Upper lobe of right lung (tissue), 1 donor: ENCODE measurements at regions not wholly inside any gene's neighbourhood (a gene's known extent, or its start where the extent isn't known, plus 50 kb on each side); places are given as distances from the start of the nearest gene placed in this dataset.

ENCODE experiments used
- ATAC-seq: fragments of 200-7000 bp; cut with Tn5 transposase; one replicate; pipeline ENCODE4 v1.9.1; 2020; ENCODE audit warnings: mild to moderate bottlenecking, moderate library complexity
- DNase-seq: peaks from one replicate; pipeline ENCODE4 v3.0.0-alpha.2; 2020
- H3K27ac ChIP-seq: fragments of 200-600 bp; one replicate; pipeline ENCODE4 v1.8.0; 2022
- H3K27me3 ChIP-seq: fragments of 200-600 bp; one replicate; pipeline ENCODE4 v1.8.0; 2022; ENCODE audit warnings: mild to moderate bottlenecking
- H3K36me3 ChIP-seq: fragments of 200-600 bp; one replicate; pipeline ENCODE4 v1.8.0; 2022
- H3K4me1 ChIP-seq: fragments of 200-600 bp; one replicate; pipeline ENCODE4 v1.8.0; 2022
- H3K4me3 ChIP-seq: fragments of 200-600 bp; one replicate; pipeline ENCODE4 v1.8.0; 2022; ENCODE audit warnings: mild to moderate bottlenecking
- H3K9me3 ChIP-seq: fragments of 200-600 bp; one replicate; pipeline ENCODE4 v1.8.0; 2022
- CTCF ChIP-seq: fragments of 200-600 bp; IDR thresholded peaks from one replicate; pipeline ENCODE4 v1.8.0; 2022; ENCODE audit warnings: antibody characterized with exemption
- intact Hi-C: fragments of 100-400 bp; cut with DNase I; formaldehyde crosslinking; loops from one replicate; pipeline ENCODE4 v1.11.0; 2022
- donor health status: DM: no; HTN: yes; CAD: no; lungs with severe emphysema.

DNA sequence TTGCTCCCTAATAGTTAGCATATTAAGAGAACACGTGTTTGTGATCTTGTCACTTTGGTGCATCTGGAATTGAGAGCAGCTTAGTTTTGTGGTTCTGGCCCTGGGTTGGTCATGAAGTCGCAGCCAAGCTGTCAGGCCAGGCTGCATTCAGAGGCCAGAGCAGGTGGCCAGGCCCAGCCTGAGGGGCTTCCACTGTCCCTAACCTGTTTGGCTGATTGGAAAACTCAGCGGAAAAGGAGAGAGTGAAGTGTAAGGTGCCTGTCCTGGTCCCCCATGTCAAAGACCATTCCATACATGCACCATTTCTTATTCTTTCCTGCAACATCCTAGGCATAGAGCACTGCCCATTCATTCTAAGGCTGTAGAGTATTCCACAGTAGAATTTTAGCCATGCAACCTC is 111.5 kb upstream of the IGLL5 start:
- Histone ChIP-seq H3K4me1 (no peaks in the 10 kb centered on the region), H3K27me3 (peaks cover 5% of the 10 kb centered on the region), H3K27ac (no peak overlapping the region), H3K4me3 (no peak overlapping the region), H3K9me3 (no peaks in the 10 kb centered on the region), H3K36me3 (no peaks in the 10 kb centered on the region)
- DNase-seq (no peak), ATAC-seq (no peak)
- intact Hi-C loops: no loop called here
- no peak for TF ChIP-seq CTCF

- Histone ChIP-seq H3K9me3 (no peaks in the 10 kb centered on the region), H3K4me3 (no peak overlapping the region), H3K36me3 (no peaks in the 10 kb centered on the region), H3K27ac (no peak overlapping the region), H3K4me1 (no peaks in the 10 kb centered on the region), H3K27me3 (peaks cover 9% of the 10 kb centered on the region)
- ATAC-seq (no peak), DNase-seq (no peak)
- TF ChIP-seq CTCF: no peak
- intact Hi-C loops: no loop called here
These were observed 108.4 kb upstream of the IGLL5 start for GRCh38 chr22:22779213-22779612.

DNA sequence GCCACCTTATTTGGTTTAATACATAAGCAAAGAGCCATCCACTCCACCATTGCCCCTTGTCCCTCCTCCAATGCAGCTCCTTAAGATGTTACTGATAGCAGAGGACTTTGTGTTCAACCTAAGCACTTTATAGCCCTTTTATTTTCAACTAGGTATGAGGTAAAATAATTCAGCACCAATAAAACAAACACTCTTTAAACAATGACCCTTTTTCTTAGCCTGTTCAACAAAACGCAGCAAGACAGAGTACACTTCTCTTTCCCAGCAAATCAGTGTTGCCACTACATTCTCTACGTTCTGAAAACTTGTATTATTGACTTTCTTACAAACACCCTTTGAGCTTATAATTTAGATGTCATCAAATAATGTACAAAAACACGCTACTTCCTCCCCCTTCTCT is 104.0 kb upstream of the IGLL5 start:
- TF ChIP-seq CTCF: no peak
- no peak overlapping the region for H3K27ac ChIP-seq
- ATAC-seq (no peak), DNase-seq (no peak)
- H3K36me3 ChIP-seq: no peaks in the 10 kb centered on the region
- no peaks in the 10 kb centered on the region for H3K9me3 ChIP-seq
- no peaks in the 10 kb centered on the region for H3K4me1 ChIP-seq
- no peak overlapping the region for H3K4me3 ChIP-seq
- H3K27me3 ChIP-seq: peaks cover 17% of the 10 kb centered on the region
- intact Hi-C loops: no loop called here

- H3K27ac ChIP-seq: no peak overlapping the region
- no peaks in the 10 kb centered on the region for H3K4me1 ChIP-seq
- H3K36me3 ChIP-seq: no peaks in the 10 kb centered on the region
- peaks cover 17% of the 10 kb centered on the region for H3K27me3 ChIP-seq
- H3K4me3 ChIP-seq: no peak overlapping the region
- TF ChIP-seq CTCF: no peak
- no peak for ATAC-seq
- intact Hi-C loops: no loop called here
- no peak for DNase-seq
- no peaks in the 10 kb centered on the region for H3K9me3 ChIP-seq
These were observed 103.2 kb upstream of the IGLL5 start for GRCh38 chr22:22784249-22785039.

DNA sequence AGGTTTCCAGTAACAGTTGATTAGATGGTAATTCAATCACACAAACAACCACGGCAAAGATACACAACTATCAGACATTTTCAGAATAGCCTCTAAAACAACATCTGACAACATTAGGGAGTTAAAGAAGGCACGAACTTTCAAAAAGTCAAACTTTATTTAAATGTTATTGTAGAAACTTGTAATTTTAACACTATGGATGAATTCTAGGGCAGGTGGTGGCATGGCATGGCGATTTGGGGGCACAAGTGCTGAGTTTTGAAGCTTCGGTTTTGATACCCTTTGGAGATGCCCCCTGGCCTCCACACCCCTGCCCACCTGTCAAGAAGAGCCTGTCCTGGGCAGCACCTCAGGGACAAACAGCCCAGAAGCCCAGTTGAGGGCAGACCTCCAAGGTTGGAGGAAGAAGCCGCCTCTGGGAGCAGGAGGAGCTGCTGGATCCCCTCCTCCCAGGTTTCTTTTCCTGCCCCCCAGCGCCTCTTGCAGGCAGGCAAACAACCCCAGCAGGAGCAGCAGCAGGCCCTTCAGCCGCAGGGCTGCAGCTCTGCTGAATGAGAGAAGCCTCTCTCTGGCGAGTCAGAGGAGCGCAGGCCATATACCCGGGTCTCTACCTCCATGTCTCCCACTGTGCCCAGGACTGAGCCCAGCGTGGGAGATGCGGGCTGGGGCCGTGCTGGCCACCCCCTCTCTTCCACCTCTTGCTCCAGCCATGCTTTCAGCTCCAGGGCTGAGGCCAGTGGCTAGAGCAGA is 102.1 kb upstream of the IGLL5 start:
- intact Hi-C loops: no loop called here
- Histone ChIP-seq H3K4me1 (no peaks in the 10 kb centered on the region), H3K4me3 (no peak overlapping the region), H3K36me3 (no peaks in the 10 kb centered on the region), H3K9me3 (no peaks in the 10 kb centered on the region), H3K27ac (no peak overlapping the region), H3K27me3 (peaks cover 17% of the 10 kb centered on the region)
- no peak for ATAC-seq
- TF ChIP-seq CTCF: no peak
- DNase-seq: no peak
